GM12892 (cell line): ENCODE measurements at regions not wholly inside any gene's neighbourhood (a gene's known extent, or its start where the extent isn't known, plus 50 kb on each side); places are given as distances from the start of the nearest gene placed in this dataset.

ENCODE experiments used
- POLR2A ChIP-seq: IDR thresholded peaks from 2 replicates; pipeline ENCODE4 v1.6.1; 2011; ENCODE audit warnings: low read depth, low read length, control low read depth
- POLR2AphosphoS5 ChIP-seq: IDR thresholded peaks from 2 replicates; pipeline ENCODE4 v1.6.1; 2011; ENCODE audit warnings: low read depth, low read length, control low read depth
- TAF1 ChIP-seq: IDR thresholded peaks from 2 replicates; pipeline ENCODE4 v1.6.1; 2011; ENCODE audit warnings: low read depth, mild to moderate bottlenecking, control low read depth, low read length, borderline replicate concordance

- TF ChIP-seq POLR2A (no peak), POLR2AphosphoS5 (no peak), TAF1 (no peak)
Observed at GRCh38 chr15:59945036-59945435, 59.1 kb upstream of the FOXB1 start.
